Endothelial cell (in vitro differentiated cells): ENCODE measurements at regions not wholly inside any gene's neighbourhood (a gene's known extent, or its start where the extent isn't known, plus 50 kb on each side); places are given as distances from the start of the nearest gene placed in this dataset.

Experiments
- DNase-seq: peaks from one replicate; pipeline ENCODE4 v3.0.0; 2021; ENCODE audit warnings: low spot score
- H3K27ac Mint-ChIP-seq: one replicate; pipeline ENCODE4 v1.8.0; 2021; ENCODE audit warnings: mixed read lengths, inconsistent platforms; ENCODE audit not compliant: unreplicated experiment
- H3K27me3 Mint-ChIP-seq: one replicate; pipeline ENCODE4 v1.8.0; 2021; ENCODE audit warnings: mild to moderate bottlenecking, moderate library complexity, mixed read lengths, inconsistent platforms; ENCODE audit not compliant: unreplicated experiment
- H3K36me3 Mint-ChIP-seq: one replicate; pipeline ENCODE4 v1.8.0; 2021; ENCODE audit warnings: mild to moderate bottlenecking, low read depth, mixed read lengths, inconsistent platforms; ENCODE audit not compliant: unreplicated experiment
- H3K4me1 Mint-ChIP-seq: one replicate; pipeline ENCODE4 v1.8.0; 2021; ENCODE audit warnings: mild to moderate bottlenecking, mixed read lengths, inconsistent platforms; ENCODE audit not compliant: unreplicated experiment
- H3K4me3 Mint-ChIP-seq: one replicate; pipeline ENCODE4 v1.8.0; 2021; ENCODE audit warnings: mild to moderate bottlenecking, mixed read lengths, inconsistent platforms; ENCODE audit not compliant: unreplicated experiment
- H3K9me3 Mint-ChIP-seq: one replicate; pipeline ENCODE4 v1.8.0; 2021; ENCODE audit warnings: mixed read lengths, inconsistent platforms; ENCODE audit not compliant: unreplicated experiment
- TF ChIP-seq, protein P1 (sequence below): fragments of 200-600 bp; sonication (generic); IDR thresholded peaks from one replicate; pipeline ENCODE4 v1.5.0; 2021; ENCODE audit warnings: antibody characterized with exemption; ENCODE audit not compliant: unreplicated experiment

DNA sequence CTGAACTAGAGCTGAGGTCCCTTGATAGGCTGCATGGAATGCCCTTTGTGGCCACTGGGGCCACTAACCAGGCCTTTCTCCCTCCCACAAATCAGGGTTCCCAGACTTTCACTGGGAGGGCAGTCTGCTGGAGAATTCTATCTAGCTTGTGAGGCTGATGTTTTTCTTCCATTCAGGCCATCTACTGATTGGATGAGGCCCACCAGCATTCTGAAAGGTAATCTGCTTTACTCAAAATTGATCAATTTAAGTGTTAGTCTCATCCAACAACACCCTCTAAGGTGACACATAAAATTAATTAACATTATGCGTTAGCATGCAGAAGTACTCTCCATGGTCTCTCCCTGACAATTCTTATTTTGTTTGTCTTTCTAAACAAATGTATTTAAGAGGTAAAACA lies 80.5 kb downstream of the RTP4 start:
- TF ChIP-seq, protein P1, sequence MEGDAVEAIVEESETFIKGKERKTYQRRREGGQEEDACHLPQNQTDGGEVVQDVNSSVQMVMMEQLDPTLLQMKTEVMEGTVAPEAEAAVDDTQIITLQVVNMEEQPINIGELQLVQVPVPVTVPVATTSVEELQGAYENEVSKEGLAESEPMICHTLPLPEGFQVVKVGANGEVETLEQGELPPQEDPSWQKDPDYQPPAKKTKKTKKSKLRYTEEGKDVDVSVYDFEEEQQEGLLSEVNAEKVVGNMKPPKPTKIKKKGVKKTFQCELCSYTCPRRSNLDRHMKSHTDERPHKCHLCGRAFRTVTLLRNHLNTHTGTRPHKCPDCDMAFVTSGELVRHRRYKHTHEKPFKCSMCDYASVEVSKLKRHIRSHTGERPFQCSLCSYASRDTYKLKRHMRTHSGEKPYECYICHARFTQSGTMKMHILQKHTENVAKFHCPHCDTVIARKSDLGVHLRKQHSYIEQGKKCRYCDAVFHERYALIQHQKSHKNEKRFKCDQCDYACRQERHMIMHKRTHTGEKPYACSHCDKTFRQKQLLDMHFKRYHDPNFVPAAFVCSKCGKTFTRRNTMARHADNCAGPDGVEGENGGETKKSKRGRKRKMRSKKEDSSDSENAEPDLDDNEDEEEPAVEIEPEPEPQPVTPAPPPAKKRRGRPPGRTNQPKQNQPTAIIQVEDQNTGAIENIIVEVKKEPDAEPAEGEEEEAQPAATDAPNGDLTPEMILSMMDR, result no peak
- DNase-seq, result no peak
- no peak overlapping the region for H3K4me3 Mint-ChIP-seq
- no peaks in the 10 kb centered on the region for H3K9me3 Mint-ChIP-seq
- no peak overlapping the region for H3K27ac Mint-ChIP-seq
- H3K36me3 Mint-ChIP-seq, result no peaks in the 10 kb centered on the region
- no peaks in the 10 kb centered on the region for H3K4me1 Mint-ChIP-seq
- no peaks in the 10 kb centered on the region for H3K27me3 Mint-ChIP-seq

DNA sequence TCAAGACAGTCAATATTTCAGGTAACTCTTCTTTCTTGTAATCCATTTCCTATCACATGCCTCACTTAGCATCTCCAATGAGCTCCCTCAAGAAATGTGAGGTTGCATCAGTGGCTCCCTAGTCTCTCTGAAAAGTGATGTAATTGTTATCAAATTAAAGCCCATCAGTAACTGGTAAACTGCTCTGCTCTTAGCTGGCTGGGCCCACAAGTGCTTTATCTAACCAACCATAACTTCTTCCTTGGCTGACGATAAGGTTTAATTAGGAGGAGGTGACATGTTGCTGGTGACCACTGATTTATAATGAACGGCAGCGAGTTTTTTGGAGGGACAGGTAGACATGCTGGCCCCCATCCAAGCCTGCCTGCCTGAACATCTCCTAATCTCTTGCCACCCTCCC lies 79.6 kb downstream of the RTP4 start:
- H3K27me3 Mint-ChIP-seq, result no peaks in the 10 kb centered on the region

DNA sequence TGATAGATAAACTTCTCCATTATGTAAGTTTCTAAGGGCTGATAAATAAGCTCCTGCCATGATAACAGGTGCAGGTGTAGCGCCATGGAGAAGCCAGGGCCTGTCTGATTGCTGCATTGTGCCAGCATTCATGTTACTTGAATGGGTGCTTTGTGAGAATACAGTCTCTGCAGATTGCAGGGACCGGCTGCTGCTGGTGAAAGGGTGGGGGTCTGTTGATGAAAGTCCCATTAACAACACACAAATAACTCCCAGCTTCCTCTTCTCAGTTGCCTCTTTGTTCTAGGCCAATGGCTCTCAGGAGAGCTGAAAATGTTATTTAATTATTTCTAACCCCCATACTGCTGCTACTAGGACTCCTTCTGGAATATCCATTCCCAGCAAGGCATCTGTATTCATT lies 77.2 kb downstream of the RTP4 start:
- H3K27me3 Mint-ChIP-seq, result no peaks in the 10 kb centered on the region
- no peaks in the 10 kb centered on the region for H3K9me3 Mint-ChIP-seq
- no peaks in the 10 kb centered on the region for H3K4me1 Mint-ChIP-seq
- DNase-seq, result no peak
- TF ChIP-seq, protein P1, result no peak
- no peak overlapping the region for H3K4me3 Mint-ChIP-seq
- H3K27ac Mint-ChIP-seq, result no peak overlapping the region
- H3K36me3 Mint-ChIP-seq, result no peaks in the 10 kb centered on the region

More for the DNA sequence above, 79.6 kb downstream of the RTP4 start:
- Mint-ChIP-seq H3K9me3 (no peaks in the 10 kb centered on the region), H3K4me3 (no peak overlapping the region), H3K4me1 (no peaks in the 10 kb centered on the region), H3K27ac (no peak overlapping the region), H3K36me3 (no peaks in the 10 kb centered on the region)
- TF ChIP-seq, protein P1, result no peak
- DNase-seq, result no peak

DNA sequence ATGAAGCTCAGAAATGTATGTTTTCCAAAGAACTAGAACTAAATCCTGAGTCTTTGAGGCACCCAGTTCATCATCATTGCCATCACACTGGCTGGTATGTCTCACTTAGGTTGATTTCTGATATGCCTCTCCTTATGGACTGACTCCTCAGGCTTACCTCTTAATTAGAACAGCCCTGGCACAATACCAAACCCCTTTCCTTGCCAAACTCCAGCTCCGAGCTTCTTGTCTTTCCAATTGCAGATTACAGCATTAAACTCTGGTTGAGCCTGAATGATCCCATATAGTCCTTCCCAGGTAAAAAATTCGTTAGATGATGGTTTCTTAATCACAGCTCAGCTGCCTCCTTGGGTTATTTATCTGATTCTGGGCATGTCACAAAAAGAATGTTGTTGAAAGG lies 66.3 kb downstream of the RTP4 start:
- H3K27me3 Mint-ChIP-seq, result peaks cover 4% of the 10 kb centered on the region
- H3K27ac Mint-ChIP-seq, result no peak overlapping the region
- H3K36me3 Mint-ChIP-seq, result peaks cover 3% of the 10 kb centered on the region
- TF ChIP-seq, protein P1, result no peak
- no peaks in the 10 kb centered on the region for H3K9me3 Mint-ChIP-seq
- DNase-seq, result no peak
- no peak overlapping the region for H3K4me3 Mint-ChIP-seq
- H3K4me1 Mint-ChIP-seq, result no peaks in the 10 kb centered on the region

DNA sequence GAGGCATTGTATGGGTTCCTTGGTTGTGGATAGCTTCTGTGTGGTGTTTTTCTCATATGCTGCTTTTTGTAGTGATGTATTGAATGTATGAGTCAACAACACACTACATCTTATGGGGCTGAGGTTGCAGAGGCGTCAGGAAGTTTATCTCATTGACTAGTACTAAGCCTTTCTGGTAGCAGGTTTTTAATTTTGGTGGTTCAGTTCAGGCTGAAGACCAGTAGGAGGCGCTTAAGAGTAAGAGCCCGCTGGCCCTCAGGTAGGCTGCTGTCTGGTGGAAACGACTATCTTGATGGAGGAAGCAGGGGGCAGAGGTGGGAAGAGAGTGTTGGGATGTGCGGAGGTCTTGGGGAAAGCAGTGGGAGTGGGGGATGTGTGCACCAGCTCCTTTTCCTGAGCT lies 62.4 kb downstream of the RTP4 start:
- DNase-seq, result no peak
- Mint-ChIP-seq H3K4me3 (no peak overlapping the region), H3K9me3 (no peaks in the 10 kb centered on the region), H3K4me1 (no peaks in the 10 kb centered on the region), H3K27me3 (peaks cover 3% of the 10 kb centered on the region), H3K36me3 (peaks cover 3% of the 10 kb centered on the region), H3K27ac (no peak overlapping the region)
- TF ChIP-seq, protein P1, result no peak
